ENCODE measurements at regions not wholly inside any gene's neighbourhood (a gene's known extent, or its start where the extent isn't known, plus 50 kb on each side); places are given as distances from the start of the nearest gene placed in this dataset.

DNA sequence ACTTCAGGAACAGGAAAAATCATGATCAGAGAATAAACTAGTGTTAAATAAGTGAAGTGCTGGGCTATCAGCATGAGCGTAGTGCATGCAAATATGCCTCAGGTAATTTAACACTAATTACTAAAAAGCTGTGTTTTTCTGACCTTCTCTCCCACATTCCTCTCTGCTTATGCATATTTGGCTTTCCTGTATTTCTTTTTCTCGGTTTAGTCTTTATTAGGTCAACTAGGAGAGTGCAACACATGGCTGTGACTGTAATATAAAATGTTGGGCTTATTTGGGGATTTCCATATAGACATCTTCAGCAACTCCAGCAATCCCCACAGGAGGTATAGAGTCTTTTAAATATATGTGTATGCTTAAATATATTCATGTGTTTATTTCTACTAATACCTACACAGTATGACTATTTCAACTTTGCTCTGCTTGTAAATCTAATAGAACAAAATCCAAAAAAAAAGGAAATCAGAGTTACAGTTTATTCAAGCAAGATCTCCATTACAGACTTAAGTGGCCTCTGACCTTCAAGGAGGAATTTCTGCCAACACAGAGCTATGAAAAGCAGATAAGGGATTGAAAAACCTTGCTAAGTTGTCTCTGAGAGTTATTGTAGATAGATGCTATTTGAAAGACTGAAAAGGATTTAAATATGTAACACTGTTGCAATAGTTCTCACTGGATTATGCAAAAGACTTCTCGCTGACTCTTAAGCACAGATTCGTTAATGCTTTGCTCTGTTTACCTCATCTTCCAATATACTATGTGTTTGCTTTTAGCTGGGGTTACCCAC lies 359.5 kb upstream of the RGPD4 start:
- TF ChIP-seq, protein P1, sequence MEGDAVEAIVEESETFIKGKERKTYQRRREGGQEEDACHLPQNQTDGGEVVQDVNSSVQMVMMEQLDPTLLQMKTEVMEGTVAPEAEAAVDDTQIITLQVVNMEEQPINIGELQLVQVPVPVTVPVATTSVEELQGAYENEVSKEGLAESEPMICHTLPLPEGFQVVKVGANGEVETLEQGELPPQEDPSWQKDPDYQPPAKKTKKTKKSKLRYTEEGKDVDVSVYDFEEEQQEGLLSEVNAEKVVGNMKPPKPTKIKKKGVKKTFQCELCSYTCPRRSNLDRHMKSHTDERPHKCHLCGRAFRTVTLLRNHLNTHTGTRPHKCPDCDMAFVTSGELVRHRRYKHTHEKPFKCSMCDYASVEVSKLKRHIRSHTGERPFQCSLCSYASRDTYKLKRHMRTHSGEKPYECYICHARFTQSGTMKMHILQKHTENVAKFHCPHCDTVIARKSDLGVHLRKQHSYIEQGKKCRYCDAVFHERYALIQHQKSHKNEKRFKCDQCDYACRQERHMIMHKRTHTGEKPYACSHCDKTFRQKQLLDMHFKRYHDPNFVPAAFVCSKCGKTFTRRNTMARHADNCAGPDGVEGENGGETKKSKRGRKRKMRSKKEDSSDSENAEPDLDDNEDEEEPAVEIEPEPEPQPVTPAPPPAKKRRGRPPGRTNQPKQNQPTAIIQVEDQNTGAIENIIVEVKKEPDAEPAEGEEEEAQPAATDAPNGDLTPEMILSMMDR (conservative IDR thresholded peaks at IDR 0.05; ENCODE audit: low read length), result no peak
- no peak for TF ChIP-seq EZH2phosphoT487 (IDR thresholded peaks at IDR 0.05; ENCODE audit: borderline replicate concordance, low read depth, low read length)
